GM12878 (cell line): ENCODE measurements at regions not wholly inside any gene's neighbourhood (a gene's known extent, or its start where the extent isn't known, plus 50 kb on each side); places are given as distances from the start of the nearest gene placed in this dataset.

ENCODE experiments used
- ATAC-seq: fragments of 200-7000 bp; cut with Tn5 transposase; 3 replicates; pipeline ENCODE4 v1.9.1; 2020; ENCODE audit warnings: mild to moderate bottlenecking, moderate library complexity
- BruUV-seq: library from RNA; stranded (reverse); fragments of 400-500 nt; replicated peaks from 2 replicates; lab custom pipeline; 2021; lab: Mats Ljungman, UMichigan
- CTCF ChIA-PET: fragments of 300-600 bp; sonication (Branson Sonifier 250); formaldehyde crosslinking; extraction: SDS; loops from one replicate; lab custom pipeline; 2021; ENCODE audit warnings: inconsistent platforms; lab: Yijun Ruan, JAX
- POLR2A ChIA-PET: fragments of 350-600 bp; formaldehyde crosslinking; extraction: SDS; loops from one replicate; lab custom pipeline; 2021; ENCODE audit warnings: inconsistent platforms; lab: Charles Lee
- RAD21 ChIA-PET: fragments of 300-600 bp; sonication (Branson Sonifier 250); formaldehyde crosslinking; loops from one replicate; lab custom pipeline; 2023; ENCODE audit warnings: antibody characterized with exemption; ENCODE audit not compliant: unreplicated experiment; lab: Charles Lee
- SMC1A ChIA-PET: fragments of 300-600 bp; sonication (Branson Sonifier 250); formaldehyde crosslinking; loops from one replicate; lab custom pipeline; 2023; ENCODE audit not compliant: unreplicated experiment, uncharacterized antibody; lab: Charles Lee
- DNase-seq: peaks from one replicate; pipeline ENCODE4 v3.0.0-alpha.2; 2011; ENCODE audit warnings: low read depth, low spot score
- FAIRE-seq: peaks from 3 replicates; lab custom pipeline; 2011; peaks lifted over from hg19 to GRCh38; lab: Jason Lieb, UNC
- H2AFZ ChIP-seq: 2 replicates; pipeline ENCODE4 v1.6.0; 2011; ENCODE audit warnings: low read depth, low read length, control low read depth; ENCODE audit not compliant: control insufficient read depth
- H3K27ac ChIP-seq: 2 replicates; pipeline ENCODE4 v1.5.1; 2011; ENCODE audit warnings: control low read depth; ENCODE audit not compliant: control insufficient read depth, insufficient read depth
- H3K27me3 ChIP-seq, 2 experiments: replicated peaks in 1 of 2; 2 replicates each; pipeline versions ENCODE4 v1.6.0 to v1.6.1; 2011; ENCODE audit warnings: low read length in 1 of 2; ENCODE audit not compliant: control insufficient read depth in 2 of 2, insufficient read depth in 2 of 2
- H3K36me3 ChIP-seq, 2 experiments: 2 replicates each; pipeline ENCODE4 v1.5.1; 2011; ENCODE audit warnings: low read length in 1 of 2; ENCODE audit not compliant: control insufficient read depth in 2 of 2, insufficient read depth in 2 of 2
- H3K4me1 ChIP-seq: 2 replicates; pipeline ENCODE4 v1.6.1; 2011; ENCODE audit warnings: mild to moderate bottlenecking, low read length, moderate library complexity, mixed read lengths; ENCODE audit not compliant: control insufficient read depth, insufficient read depth
- H3K4me2 ChIP-seq: 2 replicates; pipeline ENCODE4 v1.6.0; 2011; ENCODE audit warnings: control low read depth; ENCODE audit not compliant: control insufficient read depth, insufficient read depth
- H3K4me3 ChIP-seq: fragments of 200-600 bp; sonication (generic); 2 replicates; pipeline ENCODE4 v1.5.1; 2016
- H3K79me2 ChIP-seq: 2 replicates; pipeline ENCODE4 v1.6.0; 2011; ENCODE audit warnings: low read length; ENCODE audit not compliant: control insufficient read depth, insufficient read depth
- H3K9ac ChIP-seq: 2 replicates; pipeline ENCODE4 v1.8.0; 2011; ENCODE audit warnings: low read length, control low read depth, mixed read lengths; ENCODE audit not compliant: control insufficient read depth, insufficient read depth
- H3K9me3 ChIP-seq: replicated peaks from 3 replicates; pipeline ENCODE4 v1.5.1; 2011; ENCODE audit warnings: mild to moderate bottlenecking, low read length; ENCODE audit not compliant: control insufficient read depth, insufficient read depth
- H4K20me1 ChIP-seq: 2 replicates; pipeline ENCODE4 v1.6.0; 2011; ENCODE audit not compliant: control insufficient read depth, insufficient read depth
- BCL11A ChIP-seq: IDR thresholded peaks from 2 replicates; pipeline ENCODE4 v1.6.1; 2011; ENCODE audit warnings: low read depth, low read length
- GABPA ChIP-seq: IDR thresholded peaks from 2 replicates; pipeline ENCODE4 v1.6.1; 2014; ENCODE audit warnings: antibody characterized with exemption, low read depth, mild to moderate bottlenecking, inconsistent platforms
- KLF5 ChIP-seq: fragments of 450-650 bp; IDR thresholded peaks from 2 replicates; pipeline ENCODE4 v1.6.1; 2014; ENCODE audit warnings: mild to moderate bottlenecking; ENCODE audit not compliant: partially characterized antibody
- PML ChIP-seq: IDR thresholded peaks from 2 replicates; pipeline ENCODE4 v1.6.1; 2012; ENCODE audit warnings: low read length, inconsistent platforms
- WRNIP1 ChIP-seq: IDR thresholded peaks from 2 replicates; pipeline ENCODE4 v1.6.1; 2011; ENCODE audit warnings: low read depth, low read length, improper control_type of control experiment, borderline replicate concordance
- ZNF274 ChIP-seq: IDR thresholded peaks from one replicate; pipeline ENCODE4 v1.8.0; 2011; ENCODE audit not compliant: insufficient read length, insufficient read depth
- ZNF622 ChIP-seq: fragments of 450-650 bp; IDR thresholded peaks from 2 replicates; pipeline ENCODE4 v1.6.1; 2017; ENCODE audit warnings: mild to moderate bottlenecking, inconsistent platforms
- WGBS: methylation state at CpG from one replicate; pipeline ENCODE4 v1.1.6; 2016; ENCODE audit warnings: low lambda C conversion rate; ENCODE audit not compliant: insufficient replicate concordance, insufficient coverage; ENCODE audit errors: missing lambda C conversion rate; 5-methylcytosine and 5-hydroxymethylcytosine counted together
- in situ Hi-C: fragments of 300-500 bp; cut with MboI; formaldehyde crosslinking; loops from 9 replicates; pipeline ENCODE4 v1.14.3; 2018; ENCODE audit warnings: mixed read lengths
- intact Hi-C: fragments of 100-400 bp; cut with micrococcal nuclease; formaldehyde crosslinking; loops from one replicate; pipeline ENCODE4 v1.14.2; 2022; ENCODE audit not compliant: unreplicated experiment
- TF ChIP-seq, protein P1 (sequence below): IDR thresholded peaks from 2 replicates; pipeline ENCODE4 v1.6.1; 2012; ENCODE audit warnings: low read depth, low read length, improper control_type of control experiment
- TF ChIP-seq, protein P2 (sequence below): fragments of 450-650 bp; IDR thresholded peaks from 2 replicates; pipeline ENCODE4 v1.6.1; 2017; ENCODE audit warnings: borderline replicate concordance

GRCh38 chr15:39367596-39367995 lies 213.3 kb upstream of the THBS1 start (continued):
- TF ChIP-seq ZNF274 (no peak), BCL11A (no peak)
- TF ChIP-seq, all 136 proteins: peak for 0

DNA sequence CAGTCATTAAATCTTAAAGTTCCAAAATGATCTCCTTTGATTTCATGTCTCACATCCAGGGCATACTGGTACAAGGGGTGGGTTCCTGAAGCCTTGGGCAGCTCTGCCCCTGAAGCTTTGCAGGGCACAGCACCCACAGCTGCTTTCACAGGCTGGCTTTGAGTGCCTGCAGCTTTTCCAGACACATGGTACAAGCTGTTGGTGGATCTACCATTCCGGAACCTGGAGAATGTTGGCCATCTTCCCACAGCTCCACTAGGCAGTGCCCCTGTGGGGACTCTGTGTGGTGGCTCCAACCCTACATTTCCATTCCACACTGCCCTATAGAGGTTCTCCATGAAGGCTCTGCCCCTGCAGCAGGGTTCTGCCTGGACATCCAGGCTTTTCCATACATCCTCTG lies 211.1 kb upstream of the THBS1 start:
- intact Hi-C loops (loop anchor here (10.0 kb wide), 1 partner anchor 55 kb away; no protein-coding TSS in a partner anchor), in situ Hi-C loops (loop anchor here (5.0 kb wide), 1 partner anchor 48 kb away; no protein-coding TSS in a partner anchor)
- TF ChIP-seq PML (no peak), ZNF622 (no peak), KLF5 (no peak), GABPA (no peak), WRNIP1 (no peak)
- TF ChIP-seq, protein P1, sequence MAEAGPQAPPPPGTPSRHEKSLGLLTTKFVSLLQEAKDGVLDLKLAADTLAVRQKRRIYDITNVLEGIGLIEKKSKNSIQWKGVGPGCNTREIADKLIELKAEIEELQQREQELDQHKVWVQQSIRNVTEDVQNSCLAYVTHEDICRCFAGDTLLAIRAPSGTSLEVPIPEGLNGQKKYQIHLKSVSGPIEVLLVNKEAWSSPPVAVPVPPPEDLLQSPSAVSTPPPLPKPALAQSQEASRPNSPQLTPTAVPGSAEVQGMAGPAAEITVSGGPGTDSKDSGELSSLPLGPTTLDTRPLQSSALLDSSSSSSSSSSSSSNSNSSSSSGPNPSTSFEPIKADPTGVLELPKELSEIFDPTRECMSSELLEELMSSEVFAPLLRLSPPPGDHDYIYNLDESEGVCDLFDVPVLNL, result no peak
- TF ChIP-seq, protein P2, sequence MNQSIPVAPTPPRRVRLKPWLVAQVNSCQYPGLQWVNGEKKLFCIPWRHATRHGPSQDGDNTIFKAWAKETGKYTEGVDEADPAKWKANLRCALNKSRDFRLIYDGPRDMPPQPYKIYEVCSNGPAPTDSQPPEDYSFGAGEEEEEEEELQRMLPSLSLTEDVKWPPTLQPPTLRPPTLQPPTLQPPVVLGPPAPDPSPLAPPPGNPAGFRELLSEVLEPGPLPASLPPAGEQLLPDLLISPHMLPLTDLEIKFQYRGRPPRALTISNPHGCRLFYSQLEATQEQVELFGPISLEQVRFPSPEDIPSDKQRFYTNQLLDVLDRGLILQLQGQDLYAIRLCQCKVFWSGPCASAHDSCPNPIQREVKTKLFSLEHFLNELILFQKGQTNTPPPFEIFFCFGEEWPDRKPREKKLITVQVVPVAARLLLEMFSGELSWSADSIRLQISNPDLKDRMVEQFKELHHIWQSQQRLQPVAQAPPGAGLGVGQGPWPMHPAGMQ, result no peak
- H3K9me3 ChIP-seq, result no peaks in the 10 kb centered on the region; the same call in 2 of the 3 replicates
- H3K4me3 ChIP-seq, result no peak overlapping the region
- POLR2A ChIA-PET, result no interaction called here
- SMC1A ChIA-PET, result no interaction called here
- no peak overlapping the region for H2AFZ ChIP-seq
- 20% methylated on average over 1 of the region's 1 CpG for WGBS
- no peaks in the 10 kb centered on the region for H3K27me3 ChIP-seq
- no peaks in the 10 kb centered on the region for H4K20me1 ChIP-seq
- ATAC-seq (no peak), DNase-seq (no peak), FAIRE-seq (no peak)
- no peaks in the 10 kb centered on the region for H3K79me2 ChIP-seq
- CTCF ChIA-PET, result no interaction called here
- H3K27ac ChIP-seq, result no peak overlapping the region
- BruUV-seq, result no TSS peak
- H3K4me2 ChIP-seq, result no peak overlapping the region
- H3K4me1 ChIP-seq, result no peaks in the 10 kb centered on the region
- H3K9ac ChIP-seq, result no peak overlapping the region
- RAD21 ChIA-PET, result no interaction called here
- H3K36me3 ChIP-seq, result no peaks in the 10 kb centered on the region
